ENCODE measurements at regions not wholly inside any gene's neighbourhood (a gene's known extent, or its start where the extent isn't known, plus 50 kb on each side); places are given as distances from the start of the nearest gene placed in this dataset.

GRCh38 chr2:150853263-150853662, 365.8 kb upstream of the RND3 start:
- no peaks in the 10 kb centered on the region for H3K79me2 ChIP-seq (ENCODE audit: low read length)
- H3K4me1 ChIP-seq (ENCODE audit: low read length) = no peaks in the 10 kb centered on the region
- H3K4me3 ChIP-seq (ENCODE audit: low read length) = no peak overlapping the region
- H3K9ac ChIP-seq (ENCODE audit: low read length) = no peak overlapping the region
- TF ChIP-seq EZH2phosphoT487 (IDR thresholded peaks at IDR 0.05; ENCODE audit: low read depth) = no peak
- H3K4me2 ChIP-seq (ENCODE audit: low read length) = no peak overlapping the region
- no peak overlapping the region for H2AFZ ChIP-seq (ENCODE audit: low read depth, low read length)
- no peaks in the 10 kb centered on the region for H3K36me3 ChIP-seq (replicated peaks; ENCODE audit: low read depth, low read length)
- H3K9me3 ChIP-seq (ENCODE audit: insufficient read depth, low read length) = no peaks in the 10 kb centered on the region
- no peak overlapping the region for H3K27ac ChIP-seq (ENCODE audit: low read length)
- no peaks in the 10 kb centered on the region for H4K20me1 ChIP-seq (ENCODE audit: insufficient read depth, low read length)
- H3K27me3 ChIP-seq (ENCODE audit: low read depth, low read length) = no peaks in the 10 kb centered on the region

- TF ChIP-seq EZH2phosphoT487 (IDR thresholded peaks at IDR 0.05; ENCODE audit: low read depth) (no peak), CTCF (IDR thresholded peaks at IDR 0.05; ENCODE audit: low read depth, low read length) (no peak)
- no peaks in the 10 kb centered on the region for H3K27me3 ChIP-seq (ENCODE audit: low read depth, low read length)
- no peaks in the 10 kb centered on the region for H3K36me3 ChIP-seq (replicated peaks; ENCODE audit: low read depth, low read length)
- H3K4me1 ChIP-seq (ENCODE audit: low read length) = no peaks in the 10 kb centered on the region
- no peak overlapping the region for H3K4me2 ChIP-seq (ENCODE audit: low read length)
- H3K9me3 ChIP-seq (ENCODE audit: insufficient read depth, low read length) = no peaks in the 10 kb centered on the region
- no peaks in the 10 kb centered on the region for H4K20me1 ChIP-seq (ENCODE audit: insufficient read depth, low read length)
- no peak overlapping the region for H3K4me3 ChIP-seq (ENCODE audit: low read length)
- no peak overlapping the region for H2AFZ ChIP-seq (ENCODE audit: low read depth, low read length)
- no peak overlapping the region for H3K9ac ChIP-seq (ENCODE audit: low read length)
- H3K79me2 ChIP-seq (ENCODE audit: low read length) = no peaks in the 10 kb centered on the region
- H3K27ac ChIP-seq (ENCODE audit: low read length) = no peak overlapping the region
These were observed 363.2 kb upstream of the RND3 start for GRCh38 chr2:150850641-150851040.

- no peaks in the 10 kb centered on the region for H4K20me1 ChIP-seq (ENCODE audit: insufficient read depth, low read length)
- H3K4me1 ChIP-seq (ENCODE audit: low read length) = no peaks in the 10 kb centered on the region
- H3K27ac ChIP-seq (ENCODE audit: low read length) = no peak overlapping the region
- H3K4me2 ChIP-seq (ENCODE audit: low read length) = no peak overlapping the region
- no peak for TF ChIP-seq CTCF (IDR thresholded peaks at IDR 0.05; ENCODE audit: low read depth, low read length)
- TF ChIP-seq EZH2phosphoT487 (IDR thresholded peaks at IDR 0.05; ENCODE audit: low read depth) = no peak
- H2AFZ ChIP-seq (ENCODE audit: low read depth, low read length) = no peak overlapping the region
- H3K27me3 ChIP-seq (ENCODE audit: low read depth, low read length) = no peaks in the 10 kb centered on the region
- H3K9ac ChIP-seq (ENCODE audit: low read length) = no peak overlapping the region
- no peaks in the 10 kb centered on the region for H3K79me2 ChIP-seq (ENCODE audit: low read length)
- H3K4me3 ChIP-seq (ENCODE audit: low read length) = no peak overlapping the region
- H3K9me3 ChIP-seq (ENCODE audit: insufficient read depth, low read length) = no peaks in the 10 kb centered on the region
- H3K36me3 ChIP-seq (replicated peaks; ENCODE audit: low read depth, low read length) = no peaks in the 10 kb centered on the region
These were observed 360.1 kb upstream of the RND3 start for GRCh38 chr2:150847578-150847977.

GRCh38 chr2:150846691-150847090, 359.2 kb upstream of the RND3 start:
- no peak overlapping the region for H2AFZ ChIP-seq (ENCODE audit: low read depth, low read length)
- no peak overlapping the region for H3K27ac ChIP-seq (ENCODE audit: low read length)
- no peaks in the 10 kb centered on the region for H3K27me3 ChIP-seq (ENCODE audit: low read depth, low read length)
- TF ChIP-seq CTCF (IDR thresholded peaks at IDR 0.05; ENCODE audit: low read depth, low read length) = no peak
- no peak for TF ChIP-seq EZH2phosphoT487 (IDR thresholded peaks at IDR 0.05; ENCODE audit: low read depth)
- H3K9ac ChIP-seq (ENCODE audit: low read length) = no peak overlapping the region
- no peaks in the 10 kb centered on the region for H3K79me2 ChIP-seq (ENCODE audit: low read length)
- H3K4me2 ChIP-seq (ENCODE audit: low read length) = no peak overlapping the region
- no peaks in the 10 kb centered on the region for H4K20me1 ChIP-seq (ENCODE audit: insufficient read depth, low read length)
- no peaks in the 10 kb centered on the region for H3K4me1 ChIP-seq (ENCODE audit: low read length)
- no peaks in the 10 kb centered on the region for H3K36me3 ChIP-seq (replicated peaks; ENCODE audit: low read depth, low read length)
- H3K9me3 ChIP-seq (ENCODE audit: insufficient read depth, low read length) = no peaks in the 10 kb centered on the region
- no peak overlapping the region for H3K4me3 ChIP-seq (ENCODE audit: low read length)

GRCh38 chr2:150832686-150833085, 345.2 kb upstream of the RND3 start:
- H3K36me3 ChIP-seq (replicated peaks; ENCODE audit: low read depth, low read length) = no peaks in the 10 kb centered on the region
- H3K9ac ChIP-seq (ENCODE audit: low read length) = no peak overlapping the region
- no peaks in the 10 kb centered on the region for H3K9me3 ChIP-seq (ENCODE audit: insufficient read depth, low read length)
- no peak overlapping the region for H3K4me3 ChIP-seq (ENCODE audit: low read length)
- no peak overlapping the region for H2AFZ ChIP-seq (ENCODE audit: low read depth, low read length)
- no peaks in the 10 kb centered on the region for H3K27me3 ChIP-seq (ENCODE audit: low read depth, low read length)
- H3K4me2 ChIP-seq (ENCODE audit: low read length) = no peak overlapping the region
- no peaks in the 10 kb centered on the region for H4K20me1 ChIP-seq (ENCODE audit: insufficient read depth, low read length)
- no peak overlapping the region for H3K27ac ChIP-seq (ENCODE audit: low read length)
- no peaks in the 10 kb centered on the region for H3K79me2 ChIP-seq (ENCODE audit: low read length)
- TF ChIP-seq EZH2phosphoT487 (IDR thresholded peaks at IDR 0.05; ENCODE audit: low read depth) (no peak), CTCF (IDR thresholded peaks at IDR 0.05; ENCODE audit: low read depth, low read length) (no peak)
- no peaks in the 10 kb centered on the region for H3K4me1 ChIP-seq (ENCODE audit: low read length)

Measured in OCI-LY3 (cell line).